GM10266 (cell line): ENCODE measurements at regions not wholly inside any gene's neighbourhood (a gene's known extent, or its start where the extent isn't known, plus 50 kb on each side); places are given as distances from the start of the nearest gene placed in this dataset.
"Not testable (repeated sequence)": the region's sequence is repeated elsewhere in the genome, so short reads cannot be mapped to it uniquely, and the experiment has no call there.

Experiments
- DNase-seq: peaks from one replicate; pipeline ENCODE4 v3.0.0; 2012; ENCODE audit errors: extremely low spot score
- TF ChIP-seq, protein P1 (sequence below): IDR thresholded peaks from 2 replicates; pipeline ENCODE4 v1.5.1; 2012; ENCODE audit warnings: mild to moderate bottlenecking, low read depth; ENCODE audit not compliant: control insufficient read depth, insufficient read depth; ENCODE audit errors: missing control alignments

- not testable (repeated sequence) for DNase-seq
Observed at GRCh38 chr17:26936645-26937044, 357.3 kb upstream of the WSB1 start.

DNA sequence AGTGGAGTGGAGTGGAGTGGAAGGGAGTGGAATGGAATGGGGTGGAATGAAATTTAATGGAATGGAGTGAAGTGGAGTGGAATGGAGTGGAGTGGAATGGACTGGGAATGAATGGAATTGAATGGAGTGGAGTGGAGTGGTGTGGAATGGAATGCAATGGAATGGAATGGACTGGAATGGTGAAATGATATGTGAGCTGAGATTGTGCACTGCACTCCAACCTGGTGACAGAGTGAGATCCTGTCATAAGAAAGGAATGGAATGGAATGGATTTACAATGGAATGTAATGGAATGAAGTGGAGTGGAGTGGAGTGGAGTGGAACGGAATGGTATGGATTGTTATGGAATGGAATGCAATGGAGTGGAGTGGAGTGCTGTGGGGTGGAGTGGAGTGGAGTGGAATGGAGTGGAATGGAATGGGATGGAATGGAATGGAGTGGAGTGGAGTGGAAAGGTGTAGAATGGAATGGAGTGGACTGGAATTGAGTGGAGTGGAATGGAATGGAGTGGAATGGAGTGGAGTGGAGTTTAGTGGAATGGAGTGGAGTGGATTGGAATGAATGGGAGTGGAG, 356.1 kb upstream of the WSB1 start:
- DNase-seq: not testable (repeated sequence)

DNA sequence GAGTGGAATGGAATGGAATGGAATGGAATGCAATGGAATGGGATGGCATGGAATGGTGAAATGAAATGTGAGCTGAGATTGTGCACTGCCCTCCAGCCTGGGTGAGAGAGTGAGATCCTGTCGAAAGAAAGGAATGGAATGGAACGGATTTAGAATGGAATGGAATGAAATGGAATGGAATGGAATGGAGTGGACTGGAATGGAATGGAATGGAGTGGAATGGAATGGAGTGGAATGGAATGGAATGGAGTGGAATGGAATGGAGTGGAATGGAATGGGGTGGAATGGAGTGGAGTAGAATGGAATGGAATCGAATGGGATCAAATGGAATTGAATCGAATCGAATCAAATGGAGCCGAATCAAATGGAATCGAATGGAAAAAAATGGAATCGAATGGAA, 354.2 kb upstream of the WSB1 start:
- not testable (repeated sequence) for DNase-seq

DNA sequence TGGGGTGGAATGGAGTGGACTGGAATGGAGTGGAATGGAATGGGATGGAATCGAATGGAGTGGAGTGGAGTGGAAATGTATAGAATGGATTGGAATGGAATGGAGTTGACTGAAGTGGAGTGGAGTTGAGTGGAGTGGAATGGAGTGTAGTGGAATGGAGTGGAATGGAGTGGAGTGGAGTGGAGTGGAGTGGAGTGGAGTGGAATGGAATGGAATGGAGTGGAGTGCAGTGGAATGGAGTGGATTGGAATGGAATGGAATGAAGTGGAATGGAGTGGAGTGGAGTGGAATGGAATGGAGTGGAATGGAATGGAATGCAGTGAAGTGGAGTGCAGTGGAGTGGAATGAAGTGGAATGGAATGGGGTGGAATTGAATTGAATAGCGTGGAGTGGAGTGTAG, 353.3 kb upstream of the WSB1 start:
- not testable (repeated sequence) for DNase-seq

DNA sequence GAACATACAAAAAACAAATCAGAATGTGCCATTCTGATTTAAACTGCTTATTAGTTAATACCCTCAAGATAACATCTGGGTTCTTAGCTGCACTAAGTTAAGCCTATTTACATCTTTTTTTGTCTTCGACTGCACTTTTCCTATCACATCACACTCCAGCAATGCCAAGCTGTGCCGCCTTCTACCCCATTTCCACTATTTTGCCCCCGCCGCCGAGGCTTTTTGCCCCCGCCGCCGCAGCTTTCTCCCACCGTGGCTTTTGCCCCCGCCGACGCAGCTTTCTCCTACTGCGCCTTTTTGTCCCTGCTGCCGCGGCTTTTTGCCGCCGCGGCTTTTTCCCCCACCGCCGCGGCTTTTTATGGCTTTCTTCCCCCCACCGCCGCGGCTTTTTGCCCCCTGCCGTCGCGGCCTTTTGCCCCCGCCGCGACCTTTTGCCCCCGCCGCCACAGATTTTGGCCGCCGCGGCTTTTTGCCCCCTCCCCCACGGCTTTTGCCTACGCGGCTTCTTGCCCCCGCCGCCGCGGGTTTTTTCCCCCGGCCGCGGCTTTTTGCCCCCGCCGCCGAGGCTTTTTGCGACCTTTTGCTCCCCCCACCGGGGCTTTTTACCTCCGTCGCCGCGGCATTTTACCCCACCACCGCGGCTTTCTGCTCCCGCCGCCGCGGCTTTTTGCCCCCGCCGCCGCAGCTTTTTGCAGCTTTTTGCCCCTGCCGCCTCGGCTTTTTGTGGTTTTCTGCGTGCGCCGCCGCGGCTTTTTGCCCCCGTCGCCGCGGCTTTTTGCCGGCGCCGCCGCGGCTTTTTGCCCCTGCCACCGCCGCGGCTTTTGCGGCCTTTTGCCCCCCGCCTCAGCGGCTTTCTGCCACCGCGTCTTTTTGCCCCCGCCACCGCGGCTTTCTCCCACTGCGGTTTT, 331.4 kb upstream of the WSB1 start:
- DNase-seq: peak; percentile 4

DNA sequence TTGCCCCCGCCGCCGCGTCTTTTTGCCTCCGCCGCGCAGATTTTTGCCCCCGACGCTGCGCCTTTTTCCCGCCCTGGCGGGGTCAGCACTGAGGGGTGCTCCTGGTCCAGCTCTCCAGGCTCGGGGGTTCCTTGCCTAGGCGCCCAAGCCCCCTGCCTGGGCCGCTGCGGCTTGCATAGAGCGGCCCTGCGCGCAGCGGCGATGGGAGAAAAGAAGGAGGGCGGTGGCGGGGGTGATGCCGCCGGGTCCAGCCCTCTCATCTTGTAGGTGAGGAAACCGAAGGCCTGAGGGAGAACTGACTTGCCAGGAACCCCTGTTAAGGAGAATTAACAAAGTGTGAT, 330.8 kb upstream of the WSB1 start:
- TF ChIP-seq, protein P1, sequence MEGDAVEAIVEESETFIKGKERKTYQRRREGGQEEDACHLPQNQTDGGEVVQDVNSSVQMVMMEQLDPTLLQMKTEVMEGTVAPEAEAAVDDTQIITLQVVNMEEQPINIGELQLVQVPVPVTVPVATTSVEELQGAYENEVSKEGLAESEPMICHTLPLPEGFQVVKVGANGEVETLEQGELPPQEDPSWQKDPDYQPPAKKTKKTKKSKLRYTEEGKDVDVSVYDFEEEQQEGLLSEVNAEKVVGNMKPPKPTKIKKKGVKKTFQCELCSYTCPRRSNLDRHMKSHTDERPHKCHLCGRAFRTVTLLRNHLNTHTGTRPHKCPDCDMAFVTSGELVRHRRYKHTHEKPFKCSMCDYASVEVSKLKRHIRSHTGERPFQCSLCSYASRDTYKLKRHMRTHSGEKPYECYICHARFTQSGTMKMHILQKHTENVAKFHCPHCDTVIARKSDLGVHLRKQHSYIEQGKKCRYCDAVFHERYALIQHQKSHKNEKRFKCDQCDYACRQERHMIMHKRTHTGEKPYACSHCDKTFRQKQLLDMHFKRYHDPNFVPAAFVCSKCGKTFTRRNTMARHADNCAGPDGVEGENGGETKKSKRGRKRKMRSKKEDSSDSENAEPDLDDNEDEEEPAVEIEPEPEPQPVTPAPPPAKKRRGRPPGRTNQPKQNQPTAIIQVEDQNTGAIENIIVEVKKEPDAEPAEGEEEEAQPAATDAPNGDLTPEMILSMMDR: no peak
- peak; percentile 2 for DNase-seq

More for the DNA sequence above, 331.4 kb upstream of the WSB1 start:
- TF ChIP-seq, protein P1: no peak

DNA sequence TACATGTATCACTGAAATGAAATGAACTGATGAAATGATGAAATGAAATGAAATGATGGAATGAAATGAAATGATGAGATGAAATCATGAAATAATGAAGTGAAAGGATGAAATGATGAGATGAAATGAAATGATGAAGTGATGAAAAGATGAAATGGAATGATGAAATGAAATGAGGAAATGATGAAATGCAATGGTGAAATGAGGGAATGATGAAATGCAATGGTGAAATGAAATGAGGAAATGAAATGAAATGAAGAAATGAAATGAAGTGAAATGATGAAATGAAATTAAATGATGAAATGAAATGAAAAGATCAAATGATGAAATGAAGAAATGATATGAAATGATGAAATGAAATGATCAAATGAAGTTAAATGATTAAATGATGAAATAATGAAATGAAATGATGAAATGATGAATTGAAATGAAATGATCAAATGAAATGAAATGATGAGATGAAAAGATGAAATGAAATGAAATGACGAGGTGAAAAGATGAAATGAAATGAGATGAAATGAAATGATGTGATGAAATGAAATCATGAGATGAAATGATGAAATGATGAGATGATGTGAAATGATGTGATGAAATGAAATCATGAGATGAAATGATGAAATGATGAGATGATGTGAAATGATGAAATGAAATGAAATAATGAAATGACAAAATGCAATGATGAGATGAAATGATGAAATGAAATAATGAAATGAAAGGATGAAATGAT, 327.9 kb upstream of the WSB1 start:
- DNase-seq: not testable (repeated sequence)

DNA sequence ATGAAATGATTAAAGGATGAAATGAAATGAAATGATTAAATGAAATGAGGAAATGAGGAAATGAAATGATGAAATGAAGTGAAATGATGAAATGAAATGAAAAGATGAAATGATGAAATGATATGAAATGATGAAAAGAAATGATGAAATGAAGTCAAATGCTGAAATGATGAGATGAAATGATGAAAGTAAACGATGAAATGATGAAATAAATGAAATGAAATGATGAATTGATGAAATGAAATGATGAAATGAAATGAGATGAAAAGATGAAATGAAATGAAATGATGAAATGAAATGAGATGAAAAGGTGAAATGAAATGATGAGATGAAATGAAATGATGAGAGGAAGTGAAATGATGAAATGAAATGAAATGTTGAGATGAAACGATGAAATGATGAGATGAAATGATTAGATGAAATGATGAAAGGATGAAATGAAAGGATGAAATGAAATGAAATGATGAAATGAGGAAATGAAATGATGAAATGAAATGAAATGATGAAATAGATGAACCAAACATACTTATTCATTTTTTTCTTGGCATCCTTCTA, 327.2 kb upstream of the WSB1 start:
- not testable (repeated sequence) for DNase-seq

DNA sequence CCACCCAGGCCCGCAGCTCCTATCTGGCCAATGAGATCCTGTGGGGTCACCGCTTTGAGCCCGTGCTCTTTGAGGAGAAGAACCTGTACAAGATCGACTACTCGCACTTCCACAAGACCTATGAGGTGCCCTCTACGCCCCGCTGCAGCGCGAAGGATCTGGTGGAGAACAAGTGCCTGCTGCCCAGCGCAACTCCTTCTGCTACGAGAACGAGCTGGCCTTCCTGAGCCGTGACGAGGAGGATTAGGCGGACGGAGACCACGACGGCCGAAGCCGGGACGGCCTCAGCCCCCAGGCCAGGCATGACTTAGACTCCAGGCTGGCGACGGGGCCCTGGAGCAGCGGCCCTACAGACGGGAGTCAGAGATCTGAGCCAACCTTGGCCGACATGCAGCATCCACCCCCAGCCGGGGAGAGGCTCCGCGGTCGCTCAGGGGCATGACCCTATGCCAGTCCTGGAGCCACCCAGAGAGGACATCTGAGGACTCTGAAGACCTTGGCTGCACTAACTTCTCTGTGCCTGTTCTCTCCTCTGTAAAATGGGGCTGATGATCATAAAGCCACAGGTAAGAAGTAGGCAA, 312.0 kb upstream of the WSB1 start:
- not testable (repeated sequence) for DNase-seq

- DNase-seq: not testable (repeated sequence)
Observed at GRCh38 chr17:26982563-26982962, 311.4 kb upstream of the WSB1 start.

DNA sequence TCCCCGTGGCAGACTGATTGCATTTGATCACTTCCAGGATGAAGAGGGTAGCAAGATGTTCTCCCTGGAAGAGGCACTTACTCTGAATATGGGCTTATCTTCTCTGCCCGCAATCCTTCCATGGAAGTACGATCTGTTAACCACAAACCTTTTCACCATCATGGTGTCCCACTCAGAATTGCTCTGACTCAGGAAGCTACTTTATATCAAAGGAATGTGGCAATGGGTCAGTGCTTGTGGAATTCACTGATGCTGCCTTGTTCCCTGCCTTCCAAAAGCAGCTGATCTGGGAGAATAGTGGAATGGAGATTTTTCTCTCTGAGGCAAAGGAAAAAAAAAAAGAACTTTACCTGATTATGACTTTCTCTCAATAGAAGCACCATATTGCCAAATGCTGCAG, 306.1 kb upstream of the WSB1 start:
- DNase-seq: not testable (repeated sequence)

- not testable (repeated sequence) for DNase-seq
Observed at GRCh38 chr17:26994648-26995047, 299.3 kb upstream of the WSB1 start.

- not testable (repeated sequence) for DNase-seq
Observed at GRCh38 chr17:26996146-26996916, 297.6 kb upstream of the WSB1 start.

DNA sequence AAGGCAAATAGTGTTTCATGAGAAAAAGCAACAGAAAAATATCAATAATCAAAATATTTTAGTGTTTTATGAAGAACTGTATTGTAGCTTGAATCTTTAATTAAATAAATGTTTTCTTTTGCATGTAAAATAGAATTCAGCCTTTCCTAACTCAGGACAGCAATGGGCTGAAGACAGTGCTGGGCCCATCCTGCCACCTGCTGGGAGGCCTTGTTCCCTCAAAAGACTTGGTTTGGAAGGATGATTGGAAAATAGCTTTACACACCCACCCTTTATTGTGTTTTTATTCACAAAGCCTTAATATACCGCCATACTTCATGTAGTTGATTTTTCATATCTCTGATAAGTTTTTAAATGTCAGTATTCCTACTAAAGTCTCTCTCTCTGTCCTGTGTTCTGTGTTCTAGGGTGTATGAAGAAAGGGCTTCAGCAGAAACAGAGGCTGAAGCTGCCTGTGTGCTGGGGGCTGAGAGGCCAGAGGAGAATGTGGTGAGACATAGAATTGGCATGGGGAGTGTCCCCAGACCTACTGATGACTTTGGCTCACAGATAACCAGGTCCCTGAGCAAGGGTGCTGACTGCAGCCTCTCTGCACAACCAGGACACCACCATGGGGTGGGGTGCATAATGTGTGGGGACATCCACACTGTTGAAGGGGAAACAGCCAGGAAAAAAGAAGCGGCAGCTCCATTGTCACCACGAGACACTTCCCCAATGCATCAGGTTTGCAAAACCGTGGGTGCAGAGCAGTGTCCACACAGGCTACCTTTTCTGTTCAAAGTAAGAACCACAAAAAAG, 286.0 kb upstream of the WSB1 start:
- not testable (repeated sequence) for DNase-seq
